Coronary artery (tissue), 2 donors: ENCODE measurements at regions not wholly inside any gene's neighbourhood (a gene's known extent, or its start where the extent isn't known, plus 50 kb on each side); places are given as distances from the start of the nearest gene placed in this dataset.

Experiments
- DNase-seq: peaks from one replicate; pipeline ENCODE4 v3.0.0-alpha.2; 2017; ENCODE audit warnings: low spot score
- H3K27ac ChIP-seq, 2 donors: fragments of 200-600 bp; sonication (generic); one replicate each; pipeline ENCODE4 v1.5.1; 2016 to 2019
- H3K4me3 ChIP-seq: fragments of 200-600 bp; sonication (generic); 2 replicates; pipeline ENCODE4 v1.5.1; 2016; ENCODE audit warnings: mild to moderate bottlenecking, moderate library complexity
- TF ChIP-seq, protein P1 (sequence below): fragments of 200-600 bp; sonication (generic); IDR thresholded peaks from one replicate; pipeline ENCODE4 v1.5.1; 2019; ENCODE audit warnings: antibody characterized with exemption

DNA sequence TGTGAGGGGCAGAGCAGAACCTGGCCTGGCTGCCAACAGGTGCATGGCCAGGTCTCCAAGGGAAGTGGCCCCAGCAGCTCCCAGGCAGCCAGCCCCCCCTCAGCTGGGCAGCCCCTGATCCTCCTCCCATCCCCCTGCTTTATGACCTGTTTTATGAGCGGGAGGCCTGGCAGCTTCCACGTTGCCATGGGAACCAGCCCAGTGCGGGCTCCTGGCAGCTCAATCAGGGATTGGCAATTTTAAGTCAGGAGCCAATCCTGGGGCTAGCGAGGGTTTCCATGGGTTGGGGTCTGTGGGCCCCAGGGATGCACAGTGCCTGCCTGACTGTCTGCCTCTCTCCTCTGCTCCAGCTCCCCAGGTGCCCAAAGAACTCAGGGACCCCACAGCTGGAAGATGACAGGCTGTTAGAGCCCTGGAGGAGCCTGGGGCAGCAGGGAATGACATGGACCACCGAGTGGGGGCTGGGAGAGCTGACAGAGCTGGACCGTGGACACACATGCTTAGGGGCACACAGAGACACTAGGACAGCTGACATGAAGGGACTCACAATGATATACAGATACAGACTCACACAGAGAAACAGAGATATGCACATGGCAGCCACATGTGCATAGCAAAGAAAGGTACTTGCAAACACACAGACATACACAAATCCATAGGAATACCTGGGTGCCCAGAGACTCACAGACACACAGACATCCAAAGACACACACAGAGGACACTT, 56.5 kb upstream of the SIRPA start:
- no peak for DNase-seq
- TF ChIP-seq, protein P1, sequence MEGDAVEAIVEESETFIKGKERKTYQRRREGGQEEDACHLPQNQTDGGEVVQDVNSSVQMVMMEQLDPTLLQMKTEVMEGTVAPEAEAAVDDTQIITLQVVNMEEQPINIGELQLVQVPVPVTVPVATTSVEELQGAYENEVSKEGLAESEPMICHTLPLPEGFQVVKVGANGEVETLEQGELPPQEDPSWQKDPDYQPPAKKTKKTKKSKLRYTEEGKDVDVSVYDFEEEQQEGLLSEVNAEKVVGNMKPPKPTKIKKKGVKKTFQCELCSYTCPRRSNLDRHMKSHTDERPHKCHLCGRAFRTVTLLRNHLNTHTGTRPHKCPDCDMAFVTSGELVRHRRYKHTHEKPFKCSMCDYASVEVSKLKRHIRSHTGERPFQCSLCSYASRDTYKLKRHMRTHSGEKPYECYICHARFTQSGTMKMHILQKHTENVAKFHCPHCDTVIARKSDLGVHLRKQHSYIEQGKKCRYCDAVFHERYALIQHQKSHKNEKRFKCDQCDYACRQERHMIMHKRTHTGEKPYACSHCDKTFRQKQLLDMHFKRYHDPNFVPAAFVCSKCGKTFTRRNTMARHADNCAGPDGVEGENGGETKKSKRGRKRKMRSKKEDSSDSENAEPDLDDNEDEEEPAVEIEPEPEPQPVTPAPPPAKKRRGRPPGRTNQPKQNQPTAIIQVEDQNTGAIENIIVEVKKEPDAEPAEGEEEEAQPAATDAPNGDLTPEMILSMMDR, result no peak
- peak overlapping the region in 1 of 2 donors; percentile 41 for H3K27ac ChIP-seq
- no peak overlapping the region for H3K4me3 ChIP-seq

DNA sequence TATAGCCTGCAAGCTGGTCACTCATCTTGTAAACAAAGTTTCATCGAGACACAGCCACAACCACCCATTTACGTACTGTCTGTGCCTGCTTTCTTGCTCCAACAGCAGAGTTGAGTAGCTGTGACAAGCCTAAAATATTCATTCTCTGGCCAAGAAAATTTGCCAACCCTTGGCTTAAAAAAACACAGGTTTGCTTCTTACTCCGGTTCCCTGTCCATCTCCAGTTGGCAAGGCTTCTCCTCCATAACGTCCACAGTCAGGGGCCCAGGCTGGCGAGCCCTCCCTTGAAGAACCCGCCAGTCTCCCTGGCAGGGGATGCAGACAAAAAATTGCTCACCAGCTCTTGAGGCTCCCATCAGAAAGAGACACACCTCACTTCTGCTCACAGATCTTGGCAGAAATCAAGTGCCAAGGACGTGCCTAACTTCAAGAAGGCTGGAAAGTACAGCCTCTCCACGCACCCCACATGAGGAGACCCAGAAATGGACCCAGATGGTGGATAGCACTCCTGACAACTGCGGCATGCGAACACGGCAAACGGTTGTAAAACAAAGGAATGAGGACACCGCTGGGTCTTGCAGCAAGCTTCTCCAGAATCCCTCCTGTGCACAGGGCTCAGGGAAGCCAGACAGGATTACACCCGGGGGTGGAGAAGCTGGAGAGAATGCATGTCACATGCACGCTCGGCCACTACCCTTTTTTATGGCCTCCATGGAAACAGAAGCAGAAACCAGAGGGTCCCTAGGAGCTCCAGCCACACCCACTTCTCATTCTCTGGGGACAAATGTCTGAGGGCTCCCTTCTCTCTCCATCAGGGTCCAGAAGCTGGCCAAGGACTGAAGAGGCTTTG, 59.8 kb upstream of the SIRPA start:
- no peak overlapping the region for H3K27ac ChIP-seq
- TF ChIP-seq, protein P1, result no peak
- no peak for DNase-seq
- H3K4me3 ChIP-seq, result no peak overlapping the region

DNA sequence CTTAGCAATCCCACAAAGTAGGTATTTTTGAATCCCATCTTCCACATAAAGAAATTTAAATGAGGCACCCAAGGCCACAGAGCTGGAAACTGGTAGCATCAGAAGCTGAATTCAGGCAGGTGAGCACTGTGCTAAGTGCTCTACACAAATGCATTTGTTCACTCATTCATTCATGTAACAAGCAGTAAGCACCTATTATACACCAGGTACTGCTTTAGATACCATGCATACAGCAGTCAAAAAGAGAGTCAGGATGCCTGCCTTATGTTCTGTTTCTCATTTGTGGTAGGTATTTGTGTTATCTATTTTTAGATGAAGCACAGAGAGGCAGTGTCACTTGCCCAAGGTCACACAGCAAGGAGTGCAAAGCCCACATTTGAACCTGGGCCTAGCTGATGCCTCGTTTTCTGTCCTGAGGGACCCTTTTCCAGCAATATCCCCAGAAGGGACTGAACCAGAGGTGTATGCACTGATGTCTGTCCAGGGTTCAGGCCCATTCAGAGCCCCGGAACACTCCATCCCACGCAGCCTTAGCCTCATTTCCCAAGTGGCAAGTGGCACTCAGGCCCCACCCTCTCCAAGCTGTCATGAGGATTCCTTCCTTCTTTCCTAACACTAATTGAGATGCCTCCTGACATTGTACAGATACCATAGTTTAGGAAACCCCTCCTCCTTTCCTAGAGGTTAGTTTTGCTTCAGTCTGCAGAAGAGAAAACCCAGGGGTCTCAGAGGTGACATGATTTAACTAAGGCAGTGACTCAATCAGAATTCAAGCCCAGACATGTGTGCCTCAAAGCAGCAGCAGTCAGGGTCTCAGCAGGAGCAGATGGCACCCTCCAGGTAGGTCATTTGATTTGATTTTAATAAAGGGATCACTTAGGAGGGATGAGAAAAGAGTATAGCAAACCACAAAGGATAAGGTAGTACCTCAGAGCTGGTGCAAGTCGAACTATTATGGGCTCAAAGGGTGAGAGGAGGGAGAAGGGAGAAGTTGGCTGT, 61.2 kb upstream of the SIRPA start:
- no peak overlapping the region for H3K27ac ChIP-seq
- DNase-seq, result no peak
- TF ChIP-seq, protein P1, result no peak
- no peak overlapping the region for H3K4me3 ChIP-seq

DNA sequence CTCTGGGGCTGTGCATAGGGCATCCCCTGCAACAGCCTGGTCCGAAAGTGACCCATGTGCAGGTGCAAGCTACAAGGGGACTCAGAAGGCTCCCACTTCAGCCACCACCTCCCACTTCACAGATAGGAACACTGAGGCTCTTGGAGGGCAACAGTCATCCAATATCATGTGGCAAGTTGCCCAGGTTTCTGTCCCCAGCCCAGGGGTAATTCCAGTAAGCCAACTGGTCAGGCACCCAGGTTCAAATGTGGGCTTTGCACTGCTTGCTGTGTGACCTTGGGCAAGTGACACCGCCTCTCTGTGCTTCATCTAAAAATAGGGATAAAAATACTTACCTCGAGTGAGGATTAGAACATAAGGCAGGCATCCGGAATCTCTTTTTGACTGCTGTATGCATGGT, 62.0 kb upstream of the SIRPA start:
- DNase-seq, result no peak
- no peak overlapping the region for H3K27ac ChIP-seq
- TF ChIP-seq, protein P1, result no peak
- no peak overlapping the region for H3K4me3 ChIP-seq

DNA sequence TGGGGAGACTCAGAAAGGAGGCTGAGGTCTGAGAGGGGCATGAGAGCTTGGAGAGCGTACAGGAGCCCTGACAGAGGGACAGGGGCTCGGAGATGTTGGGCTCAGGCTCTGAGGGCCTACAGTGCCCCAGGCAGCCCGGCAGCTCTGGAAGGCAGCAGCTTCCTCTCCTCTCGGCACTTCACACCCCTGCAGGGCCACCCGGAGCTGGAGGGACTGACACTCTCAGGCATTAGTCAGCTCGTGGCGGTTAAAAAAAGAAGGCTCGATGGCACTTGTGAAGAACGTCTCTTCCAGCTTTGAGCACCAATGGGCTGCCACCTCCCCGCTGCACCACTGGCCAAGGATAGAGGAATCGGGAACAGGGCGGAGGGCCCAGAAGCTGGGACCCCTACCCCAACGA, 62.6 kb upstream of the SIRPA start:
- DNase-seq, result no peak
- TF ChIP-seq, protein P1, result no peak
- no peak overlapping the region for H3K27ac ChIP-seq
- H3K4me3 ChIP-seq, result no peak overlapping the region

DNA sequence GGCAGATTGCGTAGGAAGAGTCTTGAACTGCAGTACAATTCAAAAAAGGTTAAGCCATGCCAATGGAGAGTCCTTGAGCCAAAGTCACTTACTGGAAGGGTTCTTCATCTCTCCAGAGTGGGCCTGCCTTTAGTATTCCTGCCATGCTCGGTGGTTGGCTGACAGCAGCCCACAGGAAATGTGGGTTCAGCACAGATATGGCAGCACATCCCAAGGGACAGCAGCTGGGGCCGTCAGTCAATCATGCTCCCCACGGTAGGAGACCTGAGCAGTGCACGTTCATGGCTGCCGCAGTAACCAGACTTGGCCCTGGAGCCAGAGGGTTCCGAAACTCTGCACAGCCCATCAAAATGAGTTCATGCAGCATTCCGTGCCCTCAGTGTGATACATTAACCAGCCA, 63.6 kb upstream of the SIRPA start:
- H3K4me3 ChIP-seq, result no peak overlapping the region
- DNase-seq, result no peak
- TF ChIP-seq, protein P1, result no peak
- H3K27ac ChIP-seq, result no peak overlapping the region
